H1 (cell line): ENCODE measurements at regions not wholly inside any gene's neighbourhood (a gene's known extent, or its start where the extent isn't known, plus 50 kb on each side); places are given as distances from the start of the nearest gene placed in this dataset.

Experiments
- CTCF ChIA-PET: fragments of 300-600 bp; sonication (Branson Sonifier 250); formaldehyde crosslinking; loops from one replicate; lab custom pipeline; 2021; ENCODE audit not compliant: partially characterized antibody; lab: Charles Lee
- POLR2A ChIA-PET: fragments of 300-600 bp; sonication (Branson Sonifier 250); formaldehyde crosslinking; loops from one replicate; lab custom pipeline; 2021; ENCODE audit warnings: inconsistent platforms; ENCODE audit not compliant: partially characterized antibody; lab: Charles Lee
- DNase-seq, 2 experiments: peaks; one replicate each; pipeline versions ENCODE4 v3.0.0 to v3.0.0-alpha.2; 2010 to 2022; ENCODE audit warnings: low spot score in 2 of 2, low read depth in 1 of 2, mixed read lengths in 1 of 2
- FAIRE-seq: peaks from 2 replicates; lab custom pipeline; 2011; peaks lifted over from hg19 to GRCh38; lab: Jason Lieb, UNC
- H2AFZ ChIP-seq: 2 replicates; pipeline ENCODE4 v1.8.1; 2012; ENCODE audit warnings: low read length, inconsistent platforms
- H2AK5ac ChIP-seq: 2 replicates; pipeline ENCODE4 v1.6.1; 2013; ENCODE audit warnings: low read depth, low read length
- H2BK120ac ChIP-seq: replicated peaks from 2 replicates; pipeline ENCODE3; 2013; ENCODE audit warnings: low read depth, low read length, inconsistent platforms
- H2BK12ac ChIP-seq: 2 replicates; pipeline ENCODE4 v1.6.1; 2013; ENCODE audit warnings: low read depth, low read length
- H2BK15ac ChIP-seq: 2 replicates; pipeline ENCODE4 v1.6.1; 2013; ENCODE audit warnings: low read length
- H2BK20ac ChIP-seq: 2 replicates; pipeline ENCODE4 v1.6.1; 2013; ENCODE audit warnings: low read length
- H2BK5ac ChIP-seq: 2 replicates; pipeline ENCODE4 v1.6.1; 2013; ENCODE audit warnings: low read depth, low read length
- H3K14ac ChIP-seq: 2 replicates; pipeline ENCODE4 v1.6.1; 2013; ENCODE audit warnings: inconsistent platforms; ENCODE audit not compliant: insufficient read length
- H3K18ac ChIP-seq: 2 replicates; pipeline ENCODE4 v1.6.1; 2013; ENCODE audit warnings: low read length; ENCODE audit errors: extremely low read depth
- H3K23ac ChIP-seq: 2 replicates; pipeline ENCODE4 v1.6.1; 2013; ENCODE audit warnings: inconsistent platforms; ENCODE audit not compliant: insufficient read length
- H3K23me2 ChIP-seq: 2 replicates; pipeline ENCODE4 v1.6.1; 2013; ENCODE audit warnings: low read depth, low read length
- H3K27ac ChIP-seq: 2 replicates; pipeline ENCODE4 v1.6.1; 2011; ENCODE audit warnings: low read depth, low read length, inconsistent platforms
- H3K27me3 ChIP-seq, 4 experiments: replicated peaks in 1 of 4; 1 replicate in 1 of 4; 2 replicates in 3 of 4; pipeline versions ENCODE4 v1.6.1 to v1.8.1; 2011 to 2013; ENCODE audit warnings: low read length in 3 of 4, mild to moderate bottlenecking in 3 of 4, inconsistent platforms in 2 of 4, mixed read lengths in 2 of 4, moderate library complexity in 1 of 4; ENCODE audit not compliant: control insufficient read depth in 3 of 4, insufficient read depth in 3 of 4; ENCODE audit errors: extremely low read depth in 1 of 4
- H3K36me3 ChIP-seq, 4 experiments: 2 replicates each; pipeline versions ENCODE4 v1.6.1 to v1.8.1; 2011 to 2013; ENCODE audit warnings: mild to moderate bottlenecking in 4 of 4, low read length in 3 of 4, moderate library complexity in 2 of 4, control low read depth in 1 of 4, inconsistent platforms in 1 of 4; ENCODE audit not compliant: insufficient read depth in 4 of 4, control insufficient read depth in 2 of 4
- H3K4ac ChIP-seq: replicated peaks from 2 replicates; pipeline ENCODE3; 2013; ENCODE audit warnings: low read length, low read depth, mixed read lengths, inconsistent platforms; ENCODE audit not compliant: insufficient read length
- H3K4me1 ChIP-seq, 4 experiments: replicated peaks in 1 of 4; 1 replicate in 1 of 4; 2 replicates in 3 of 4; pipeline versions ENCODE4 v1.6.1 to v1.8.1; 2011 to 2013; ENCODE audit warnings: low read length in 3 of 4, inconsistent platforms in 2 of 4, mixed read lengths in 1 of 4; ENCODE audit not compliant: insufficient read depth in 4 of 4, control insufficient read depth in 3 of 4
- H3K4me2 ChIP-seq, 2 experiments: 2 replicates each; pipeline versions ENCODE4 v1.6.1 to v1.8.1; 2011 to 2013; ENCODE audit warnings: low read depth in 2 of 2, low read length in 2 of 2, control low read depth in 1 of 2, inconsistent platforms in 1 of 2, mild to moderate bottlenecking in 1 of 2; ENCODE audit not compliant: insufficient read depth in 1 of 2
- H3K4me3 ChIP-seq, 4 experiments: fragments of 200-600, 300-600 bp in 1 of 4; sonication (generic), shearing (Covaris generic), sonication (Bioruptor Twin) in 1 of 4; 2 replicates each; pipeline versions ENCODE4 v1.5.1 to v1.8.1; 2011 to 2016; ENCODE audit warnings: low read length in 4 of 4, low read depth in 3 of 4, control low read depth in 2 of 4, inconsistent platforms in 2 of 4, mild to moderate bottlenecking in 2 of 4, mixed read lengths in 1 of 4, moderate library complexity in 1 of 4; ENCODE audit not compliant: insufficient read depth in 2 of 4; ENCODE audit errors: extremely low read depth in 1 of 4
- H3K56ac ChIP-seq: replicated peaks from 2 replicates; pipeline ENCODE3; 2013; ENCODE audit warnings: low read depth, mild to moderate bottlenecking, mixed read lengths, low read length, inconsistent platforms; ENCODE audit not compliant: insufficient read length
- H3K79me1 ChIP-seq: 2 replicates; pipeline ENCODE4 v1.6.1; 2013; ENCODE audit warnings: low read depth, low read length, control low read depth
- H3K79me2 ChIP-seq, 2 experiments: 2 replicates each; pipeline versions ENCODE4 v1.6.1 to v1.8.1; 2012 to 2013; ENCODE audit warnings: low read length in 2 of 2, mild to moderate bottlenecking in 2 of 2, inconsistent platforms in 1 of 2; ENCODE audit not compliant: insufficient read depth in 2 of 2, control insufficient read depth in 1 of 2
- H3K9ac ChIP-seq, 4 experiments: replicated peaks in 1 of 4; 1 replicate in 1 of 4; 2 replicates in 3 of 4; pipeline versions ENCODE4 v1.6.1 to v1.8.1; 2011 to 2013; ENCODE audit warnings: low read depth in 3 of 4, low read length in 3 of 4, control low read depth in 2 of 4, mild to moderate bottlenecking in 2 of 4, moderate library complexity in 2 of 4, inconsistent platforms in 1 of 4; ENCODE audit errors: extremely low read depth in 1 of 4
- H3K9me3 ChIP-seq, 2 experiments: 2 replicates each; pipeline versions ENCODE4 v1.6.1 to v1.8.1; 2012 to 2013; ENCODE audit warnings: mild to moderate bottlenecking in 2 of 2, moderate library complexity in 2 of 2, control low read depth in 1 of 2, inconsistent platforms in 1 of 2, low read depth in 1 of 2, low read length in 1 of 2, mixed read lengths in 1 of 2; ENCODE audit not compliant: insufficient read depth in 2 of 2
- H4K20me1 ChIP-seq, 2 experiments: replicated peaks in 1 of 2; 2 replicates each; pipeline versions ENCODE3 to v1.8.1; 2011 to 2013; ENCODE audit warnings: inconsistent platforms in 2 of 2, low read length in 2 of 2, mild to moderate bottlenecking in 1 of 2; ENCODE audit not compliant: insufficient read depth in 2 of 2, control insufficient read depth in 1 of 2
- H4K5ac ChIP-seq: 2 replicates; pipeline ENCODE4 v1.6.1; 2013; ENCODE audit warnings: low read length, low read depth, mixed read lengths, inconsistent platforms; ENCODE audit not compliant: insufficient read length
- H4K8ac ChIP-seq: 2 replicates; pipeline ENCODE4 v1.8.0; 2013; ENCODE audit warnings: mild to moderate bottlenecking, moderate library complexity, low read length, inconsistent platforms; ENCODE audit not compliant: insufficient read depth; ENCODE audit errors: extremely low read depth
- H4K91ac ChIP-seq: replicated peaks from 2 replicates; pipeline ENCODE3; 2013; ENCODE audit warnings: low read length, mixed read lengths, inconsistent platforms; ENCODE audit not compliant: insufficient read length
- ASH2L ChIP-seq: fragments of 200-600, 300-600 bp; sonication (generic); IDR thresholded peaks from one replicate; pipeline ENCODE4 v1.7.1; 2017; ENCODE audit warnings: low read length
- BCL11A ChIP-seq, 2 experiments: IDR thresholded peaks; one replicate each; pipeline ENCODE4 v1.6.1; 2011; ENCODE audit warnings: low read depth in 2 of 2, low read length in 2 of 2, mild to moderate bottlenecking in 2 of 2
- EGR1 ChIP-seq: IDR thresholded peaks from 2 replicates; pipeline ENCODE4 v1.6.1; 2011; ENCODE audit warnings: low read depth, low read length, borderline replicate concordance
- EP300 ChIP-seq, 2 experiments: IDR thresholded peaks; 1 replicate in 1 of 2; 2 replicates in 1 of 2; pipeline ENCODE4 v1.6.1; 2011 to 2012; ENCODE audit warnings: low read depth in 2 of 2, low read length in 2 of 2, mild to moderate bottlenecking in 2 of 2, borderline replicate concordance in 1 of 2, inconsistent platforms in 1 of 2, moderate library complexity in 1 of 2
- HDAC6 ChIP-seq: IDR thresholded peaks from one replicate; pipeline ENCODE4 v1.7.1; 2012; ENCODE audit warnings: low read depth, mild to moderate bottlenecking, inconsistent platforms, low read length, moderate library complexity
- JUND ChIP-seq: IDR thresholded peaks from 2 replicates; pipeline ENCODE4 v1.6.1; 2011; ENCODE audit warnings: mild to moderate bottlenecking, improper control_type of control experiment, low read length
- KDM1A ChIP-seq: fragments of 200-600, 300-600 bp; sonication (generic); IDR thresholded peaks from 2 replicates; pipeline ENCODE4 v1.7.1; 2016; ENCODE audit warnings: mild to moderate bottlenecking, low read length, borderline replicate concordance
- MAFK ChIP-seq: IDR thresholded peaks from 2 replicates; pipeline ENCODE4 v1.6.1; 2012; ENCODE audit warnings: low read depth, mild to moderate bottlenecking, improper control_type of control experiment, low read length
- RNF2 ChIP-seq: fragments of 200-900, 300-1000 bp; sonication (generic); IDR thresholded peaks from 2 replicates; pipeline ENCODE4 v1.7.1; 2016; ENCODE audit warnings: borderline replicate concordance, low read depth, mild to moderate bottlenecking, antibody characterized with exemption, low read length; ENCODE audit not compliant: poor library complexity, severe bottlenecking; ENCODE audit errors: missing control alignments
- SUZ12 ChIP-seq: fragments of 200-600 bp; sonication (generic); IDR thresholded peaks from 2 replicates; pipeline ENCODE4 v1.6.1; 2012; ENCODE audit warnings: mild to moderate bottlenecking, inconsistent platforms, low read length, moderate library complexity, mixed read lengths
- TCF12 ChIP-seq: IDR thresholded peaks from 2 replicates; pipeline ENCODE4 v1.6.1; 2011; ENCODE audit warnings: low read depth, mild to moderate bottlenecking, low read length
- ZNF274 ChIP-seq: IDR thresholded peaks from 2 replicates; pipeline ENCODE4 v1.7.0; 2012; ENCODE audit warnings: low read length, borderline replicate concordance; ENCODE audit errors: extremely low read depth
- WGBS, 2 experiments: shearing (Covaris generic) in 1 of 2; methylation state at CpG; one replicate each; pipeline versions ENCODE4 v1.1.6 to v1.1.7; 2013 to 2015; ENCODE audit warnings: low lambda C conversion rate in 2 of 2, mixed read lengths in 2 of 2, inconsistent platforms in 1 of 2, low coverage in 1 of 2, missing lambda C conversion rate in 1 of 2; ENCODE audit not compliant: insufficient replicate concordance in 2 of 2, insufficient coverage in 1 of 2, insufficient read length in 1 of 2; ENCODE audit errors: extremely low coverage in 1 of 2, missing lambda C conversion rate in 1 of 2; 5-methylcytosine and 5-hydroxymethylcytosine counted together
- TF ChIP-seq, protein P1 (sequence below): IDR thresholded peaks from 2 replicates; pipeline ENCODE4 v1.6.1; 2012; ENCODE audit warnings: inconsistent platforms

DNA sequence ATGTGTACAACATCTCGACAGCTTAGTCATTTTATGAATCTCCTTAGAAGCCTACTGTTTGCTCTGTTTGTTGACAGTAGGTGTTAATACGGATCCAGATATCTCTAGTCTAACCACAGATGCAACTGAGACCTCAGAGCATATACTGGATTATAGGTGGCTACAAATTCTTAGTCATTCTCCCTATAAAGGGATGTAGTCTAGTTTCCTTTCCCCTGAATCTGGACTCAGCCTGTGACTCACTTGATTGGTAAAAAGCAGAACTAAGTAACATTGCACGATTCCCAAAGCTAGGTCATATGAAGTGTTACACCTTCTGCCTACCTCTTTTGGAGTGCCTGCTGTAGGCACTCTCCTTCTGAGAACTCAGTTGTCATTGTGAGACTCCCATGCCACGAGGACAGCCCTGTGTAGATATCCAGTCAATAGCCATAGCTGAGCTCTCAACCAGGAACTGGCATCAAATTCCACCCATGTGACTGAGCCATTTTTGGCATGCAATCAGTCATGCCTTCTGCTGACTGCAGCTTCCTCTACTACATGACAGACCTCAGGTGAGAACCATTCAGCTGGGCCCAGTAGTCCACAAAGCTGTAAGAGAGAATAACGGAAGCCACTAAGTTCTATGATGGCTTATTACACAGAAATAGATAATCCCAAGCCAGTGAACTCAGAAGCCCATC lies 135.9 kb upstream of the CHRM3 start:
- peak overlapping the region; percentile 35; the same call in 1 of the 2 replicates for H2BK20ac ChIP-seq
- CTCF ChIA-PET: interaction anchor here (0.6 kb wide), 1 partner anchor 125 kb away, joined by 3 read pairs; no protein-coding TSS in a partner anchor
- no peak overlapping the region for H3K9ac ChIP-seq
- no peak overlapping the region for H2BK5ac ChIP-seq
- no peaks in the 10 kb centered on the region for H4K20me1 ChIP-seq
- no peak overlapping the region for H3K14ac ChIP-seq
- no peak overlapping the region for H3K18ac ChIP-seq
- no peak overlapping the region for H4K91ac ChIP-seq
- TF ChIP-seq EP300 (IDR thresholded peaks at IDR 0.05; ENCODE audit: borderline replicate concordance in 1 of 2, low read depth in 2 of 2, low read length in 2 of 2) (no peak), ZNF274 (no peak), ASH2L (no peak), SUZ12 (no peak), MAFK (no peak), BCL11A (IDR thresholded peaks at IDR 0.05; ENCODE audit: low read depth in 2 of 2, low read length in 2 of 2) (no peak), TCF12 (no peak), JUND (no peak), KDM1A (no peak), RNF2 (no peak), EGR1 (no peak), HDAC6 (no peak)
- TF ChIP-seq, protein P1, sequence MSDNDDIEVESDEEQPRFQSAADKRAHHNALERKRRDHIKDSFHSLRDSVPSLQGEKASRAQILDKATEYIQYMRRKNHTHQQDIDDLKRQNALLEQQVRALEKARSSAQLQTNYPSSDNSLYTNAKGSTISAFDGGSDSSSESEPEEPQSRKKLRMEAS: no peak
- TF ChIP-seq, all 59 proteins: peak for 0
- Histone ChIP-seq H3K23ac (no peak overlapping the region), H4K5ac (no peak overlapping the region), H3K56ac (no peak overlapping the region), H2BK15ac (no peak overlapping the region), H3K27me3 (no peaks in the 10 kb centered on the region), H3K4me1 (no peaks in the 10 kb centered on the region), H3K79me1 (no peaks in the 10 kb centered on the region), H3K4me2 (no peak overlapping the region), H2BK12ac (no peak overlapping the region), H2AFZ (no peak overlapping the region), H3K4ac (no peak overlapping the region), H4K8ac (no peak overlapping the region), H3K4me3 (no peak overlapping the region), H3K79me2 (no peaks in the 10 kb centered on the region), H2AK5ac (no peak overlapping the region), H3K23me2 (no peaks in the 10 kb centered on the region), H3K9me3 (peaks cover 0 to 3% of the 10 kb centered on the region in 2 experiments; a peak in 1 of 4 replicates), H3K36me3 (no peaks in the 10 kb centered on the region), H3K27ac (no peak overlapping the region), H2BK120ac (no peak overlapping the region)
- POLR2A ChIA-PET: no interaction called here
- DNase-seq: no peak
- 89% methylated on average over 5 of the region's 5 CpGs; no CpG with 5 or more reads in 1 of the 2 experiments for WGBS, 2 experiments
- no peak for FAIRE-seq
